GM12872 (cell line): ENCODE measurements at regions not wholly inside any gene's neighbourhood (a gene's known extent, or its start where the extent isn't known, plus 50 kb on each side); places are given as distances from the start of the nearest gene placed in this dataset.

Experiments
- CTCF ChIP-seq: IDR thresholded peaks from 3 replicates; pipeline ENCODE4 v1.5.1; 2011; ENCODE audit warnings: low read depth, mild to moderate bottlenecking, low read length, moderate library complexity; ENCODE audit not compliant: insufficient read depth

- TF ChIP-seq CTCF, result no peak
Observed at GRCh38 chr21:40924641-40925040, 77.7 kb upstream of the DSCAM start.

DNA sequence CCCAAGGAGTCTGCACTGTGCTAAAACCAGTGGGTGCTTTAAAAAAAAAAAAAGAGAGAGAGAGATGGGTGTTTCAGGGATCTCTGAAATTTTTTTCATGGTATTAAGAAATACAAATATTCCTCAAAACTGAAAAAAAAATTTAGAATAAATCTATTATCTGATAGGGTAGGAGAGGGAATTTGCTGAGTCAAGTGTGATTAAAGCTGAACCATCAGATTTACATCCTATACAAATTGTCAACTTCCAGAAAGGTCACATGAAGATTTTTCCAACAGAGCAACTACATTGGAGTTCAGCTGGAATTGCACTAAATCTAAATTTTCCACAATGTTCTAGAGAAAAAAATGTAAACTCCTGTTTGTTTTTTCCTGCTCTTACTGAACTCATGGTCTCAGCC, 79.3 kb upstream of the DSCAM start:
- no peak for TF ChIP-seq CTCF

DNA sequence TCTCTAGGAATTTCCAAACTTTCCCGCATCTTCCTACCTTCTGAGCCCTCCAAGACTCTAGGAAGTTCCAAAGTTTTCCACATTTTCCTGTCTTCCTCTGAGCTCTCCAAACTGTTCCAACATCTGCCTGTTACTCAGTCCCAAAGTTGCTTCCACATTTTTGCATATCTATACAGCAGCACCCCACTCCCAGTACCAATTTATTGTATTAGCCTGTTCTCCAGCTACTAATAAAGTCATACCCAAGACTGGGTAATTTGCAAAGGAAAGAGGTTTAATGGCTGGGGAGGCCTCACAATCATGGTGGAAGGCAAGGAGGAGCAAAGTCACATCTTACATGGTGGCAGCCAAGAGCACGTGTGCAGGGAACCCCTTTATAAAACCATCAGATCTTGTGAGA, 82.9 kb upstream of the DSCAM start:
- no peak for TF ChIP-seq CTCF

DNA sequence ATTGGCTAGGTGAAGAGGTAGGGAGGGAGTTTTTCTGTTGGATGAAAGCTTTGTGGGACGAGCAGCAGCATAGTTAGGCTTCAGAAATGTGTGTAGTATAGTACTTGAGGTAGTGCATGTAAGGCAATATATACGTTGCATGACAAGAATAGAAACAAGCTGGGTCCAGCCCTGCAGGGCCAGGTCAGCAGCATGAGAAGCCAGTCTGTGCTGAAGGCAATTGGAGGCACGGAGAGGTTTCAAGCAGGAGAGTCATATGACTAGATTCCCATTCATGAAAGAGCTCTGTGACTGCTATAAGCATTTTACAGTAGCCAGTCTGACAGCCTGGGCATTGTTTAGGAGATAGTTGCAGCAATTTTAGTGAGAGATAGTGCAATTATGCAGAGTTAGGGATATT, 84.2 kb upstream of the DSCAM start:
- no peak for TF ChIP-seq CTCF

DNA sequence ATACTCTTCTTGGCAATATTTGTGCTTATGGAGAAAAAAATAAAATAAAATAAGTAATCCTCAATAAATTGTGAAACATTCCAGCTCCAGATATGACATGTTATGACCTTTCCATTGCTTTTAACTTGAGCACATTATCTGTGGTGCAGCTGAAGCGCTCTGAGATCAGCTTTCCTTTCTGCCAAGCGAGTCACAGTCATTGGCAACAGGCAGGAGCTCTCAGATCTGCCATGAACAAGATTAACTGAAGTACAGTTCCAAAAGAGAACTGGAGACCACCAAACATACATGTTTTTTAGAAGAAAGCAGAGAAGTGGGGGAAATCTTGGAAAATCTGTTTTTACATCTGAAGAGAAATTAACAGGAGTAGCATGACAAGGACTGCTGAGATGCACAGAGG, 89.2 kb upstream of the DSCAM start:
- TF ChIP-seq CTCF, result no peak

GRCh38 chr21:40936771-40937261, 89.9 kb upstream of the DSCAM start:
- no peak for TF ChIP-seq CTCF

GRCh38 chr21:40938078-40938477, 91.1 kb upstream of the DSCAM start:
- no peak for TF ChIP-seq CTCF

- no peak for TF ChIP-seq CTCF
Observed at GRCh38 chr21:40938611-40939010, 91.7 kb upstream of the DSCAM start.
